DMS153 treated with DMSO at 0.1 percent for 48 hours (cell line): ENCODE measurements at regions not wholly inside any gene's neighbourhood (a gene's known extent, or its start where the extent isn't known, plus 50 kb on each side); places are given as distances from the start of the nearest gene placed in this dataset.
"Not testable (repeated sequence)": the region's sequence is repeated elsewhere in the genome, so short reads cannot be mapped to it uniquely, and the experiment has no call there.

Experiments used
- DNase-seq: peaks from one replicate; lab custom pipeline; 2025; ENCODE audit not compliant: unreplicated experiment; lab: John Stamatoyannopoulos, UW

DNA sequence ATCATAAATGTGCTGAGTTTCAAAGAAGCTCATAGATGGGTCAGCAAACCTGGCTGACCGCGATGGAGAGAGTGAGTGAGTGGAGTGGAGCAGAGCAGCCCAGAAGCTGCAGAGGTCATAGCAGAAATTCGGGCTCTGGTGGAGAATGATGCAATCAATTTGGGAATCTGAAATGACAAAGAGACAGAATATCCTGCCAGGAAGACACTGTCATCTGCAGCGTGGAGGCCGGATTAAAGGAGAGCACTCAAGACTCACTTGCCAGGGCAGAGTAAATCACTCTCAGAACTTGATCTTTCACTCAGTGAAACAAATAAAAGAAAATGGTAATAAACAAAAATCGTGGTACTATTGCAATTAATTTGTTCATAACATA is 109.6 kb upstream of the RREB1 start:
- no peak for DNase-seq

DNA sequence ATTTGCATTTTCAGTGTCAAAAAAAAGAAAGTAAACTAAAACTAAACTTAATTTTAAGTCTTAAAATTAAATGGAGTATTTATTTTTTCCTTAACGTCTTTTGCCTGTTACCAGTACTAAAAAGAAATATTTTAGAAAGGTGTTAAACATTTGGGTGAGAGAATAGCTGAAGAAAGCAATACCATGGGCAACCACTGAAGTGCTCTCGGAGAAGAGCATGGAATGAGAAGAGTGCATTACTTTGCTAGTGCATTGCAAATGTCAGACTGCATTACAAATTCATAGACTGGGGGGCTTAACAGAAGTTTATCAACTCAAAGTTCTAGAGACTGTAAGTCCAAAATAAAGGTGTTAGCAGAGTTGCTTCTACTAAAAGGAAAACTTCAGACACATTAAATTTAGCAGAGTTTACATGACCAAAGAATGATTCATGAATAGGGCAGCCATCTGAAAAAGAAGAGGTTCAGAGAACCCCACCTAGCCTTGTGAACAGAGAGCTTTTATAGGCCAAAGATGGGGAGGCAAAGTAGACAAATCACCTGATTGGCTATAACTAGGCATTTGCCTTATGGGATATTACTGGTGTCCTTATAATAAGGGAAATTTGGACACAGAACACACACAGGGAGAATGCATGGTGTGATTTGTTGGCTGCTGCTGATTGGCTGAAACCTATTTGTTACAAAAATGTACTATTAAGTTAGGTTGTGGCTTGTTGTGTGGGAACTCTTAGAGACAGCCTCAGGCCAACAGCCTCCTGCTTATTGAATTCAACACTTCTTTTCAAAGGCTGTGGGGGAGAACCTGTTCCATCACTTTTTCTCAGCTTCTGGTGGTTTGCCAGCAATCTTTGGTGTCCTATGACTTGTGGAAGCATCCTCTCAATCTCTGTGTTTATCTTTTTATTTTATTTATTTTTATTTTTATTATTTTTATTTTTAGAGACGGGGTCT is 106.7 kb upstream of the RREB1 start:
- DNase-seq: no peak

DNA sequence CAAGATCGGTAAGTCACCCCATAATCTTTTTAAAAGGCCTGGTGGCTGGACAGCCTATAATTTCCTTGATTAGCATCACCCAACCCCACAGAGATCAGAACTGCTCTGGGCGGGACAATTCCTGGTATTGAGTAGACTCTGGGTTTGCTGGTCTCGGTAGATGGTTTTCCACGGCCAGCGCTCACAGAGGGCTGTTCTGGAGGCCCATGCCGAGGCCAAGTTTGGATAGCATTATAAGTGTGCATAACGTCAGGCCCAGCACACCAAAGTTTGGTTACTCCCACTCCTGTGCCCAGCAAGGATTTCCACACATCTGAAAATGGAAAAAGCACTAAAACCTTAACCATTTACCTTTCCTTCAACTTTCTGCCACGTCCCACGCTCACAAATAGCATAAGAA is 104.7 kb upstream of the RREB1 start:
- no peak for DNase-seq

DNA sequence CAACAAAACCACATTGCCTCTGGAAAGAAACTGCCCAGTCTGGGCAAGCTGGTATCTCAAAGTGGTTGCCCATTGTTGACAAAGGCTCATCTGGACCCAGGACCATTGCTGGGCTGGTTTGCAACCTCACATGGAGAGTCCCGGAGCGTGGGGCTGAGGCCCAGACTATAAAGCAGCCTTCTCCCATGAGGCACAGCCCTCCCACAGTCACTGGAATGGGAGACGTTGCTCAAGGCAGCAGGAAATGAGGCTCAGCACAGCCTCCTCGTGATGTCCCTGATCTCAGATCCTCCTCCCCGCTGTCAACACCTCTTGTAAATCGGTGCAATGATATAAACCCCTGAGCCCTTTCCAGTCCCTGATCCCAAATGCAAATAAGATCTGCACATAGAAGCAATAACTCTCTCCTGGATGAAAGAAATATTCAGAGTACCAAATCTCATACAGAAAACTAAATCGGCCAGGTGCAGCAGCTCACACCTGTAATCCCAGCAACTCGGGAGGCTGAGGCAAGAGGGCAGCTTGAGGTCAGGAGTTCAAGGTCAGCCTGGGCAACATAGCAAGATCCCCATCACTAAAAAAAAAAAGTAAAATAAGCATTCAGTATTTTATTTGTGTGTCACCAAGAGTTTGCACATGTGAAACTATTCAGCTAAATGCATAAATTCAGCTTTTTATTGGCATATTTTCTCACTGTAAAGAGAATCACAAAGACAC is 103.0 kb upstream of the RREB1 start:
- no peak for DNase-seq

DNA sequence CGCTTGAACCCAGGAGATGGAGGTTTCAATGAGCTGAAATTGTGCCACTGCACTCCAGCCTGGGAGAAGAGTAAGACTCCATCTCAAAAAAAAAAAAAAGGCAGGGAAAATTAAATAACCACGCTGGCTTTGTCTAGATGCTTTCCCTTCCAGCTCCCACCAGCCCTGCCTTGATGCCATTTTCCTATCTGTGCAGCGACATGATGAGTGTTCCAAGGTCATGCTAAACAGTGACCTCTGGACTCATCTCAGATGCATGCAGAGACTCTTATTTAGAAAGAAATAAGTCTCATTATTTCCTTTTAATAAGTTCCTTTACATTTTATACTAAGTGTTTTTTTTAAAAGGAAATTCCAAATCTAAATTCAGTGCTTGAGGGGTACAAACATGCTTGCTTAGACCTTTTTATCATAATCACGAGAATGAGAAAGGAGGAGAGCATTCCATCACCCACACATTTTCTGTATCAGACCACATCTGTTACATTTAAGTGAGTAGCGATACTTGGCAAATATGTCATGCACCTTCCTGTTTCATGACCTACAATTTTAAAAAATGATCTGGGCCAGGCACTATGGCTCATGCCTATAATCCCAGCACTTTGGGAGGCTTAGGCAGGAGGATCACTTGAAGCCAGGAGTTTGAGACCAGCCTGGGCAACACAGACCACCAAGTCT is 101.1 kb upstream of the RREB1 start:
- DNase-seq: no peak

DNA sequence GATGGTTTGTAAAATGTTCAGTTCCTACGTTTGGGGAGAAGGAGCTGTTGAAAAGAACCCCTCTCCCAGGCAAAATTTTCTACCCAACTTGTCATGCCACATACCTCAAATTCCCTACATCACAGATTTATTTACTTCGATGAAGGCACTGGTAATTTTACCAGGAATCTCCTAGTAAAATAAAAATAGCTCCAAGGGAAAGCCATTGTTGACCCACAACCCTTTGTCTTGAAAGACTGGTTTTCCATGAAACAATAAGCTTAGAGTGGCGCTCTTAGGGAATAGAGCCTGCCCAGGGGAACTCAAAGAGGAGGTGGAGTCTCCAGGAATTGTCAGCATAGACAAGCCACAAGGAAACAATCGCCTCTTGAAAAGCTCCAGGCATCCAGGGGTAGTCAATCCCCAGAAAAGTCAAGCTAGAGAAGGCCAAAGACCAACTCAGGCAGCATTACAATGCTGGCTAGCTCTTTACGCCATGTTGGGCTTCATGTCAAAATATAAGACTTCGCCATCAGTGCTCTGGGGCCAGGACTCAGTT is 99.2 kb upstream of the RREB1 start:
- no peak for DNase-seq

DNA sequence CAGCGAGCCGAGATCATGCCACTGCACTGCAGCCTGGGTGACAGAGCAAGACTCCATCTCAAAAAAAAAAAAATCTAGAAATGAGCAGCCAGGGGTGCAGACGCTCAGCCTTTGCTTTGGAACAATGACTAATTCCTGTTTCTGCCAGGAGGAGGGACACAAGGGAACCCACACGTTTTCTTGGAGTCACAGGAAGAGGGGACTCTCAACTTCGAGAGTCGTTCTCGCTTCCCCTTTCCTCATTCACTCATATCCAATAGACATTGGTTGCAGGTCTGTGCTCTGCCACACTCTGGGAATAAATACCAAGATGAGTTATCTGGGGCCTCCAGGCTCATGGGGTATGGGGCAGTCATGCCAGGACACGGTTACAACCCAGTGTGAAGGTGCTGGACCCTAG is 91.5 kb upstream of the RREB1 start:
- DNase-seq: no peak

DNA sequence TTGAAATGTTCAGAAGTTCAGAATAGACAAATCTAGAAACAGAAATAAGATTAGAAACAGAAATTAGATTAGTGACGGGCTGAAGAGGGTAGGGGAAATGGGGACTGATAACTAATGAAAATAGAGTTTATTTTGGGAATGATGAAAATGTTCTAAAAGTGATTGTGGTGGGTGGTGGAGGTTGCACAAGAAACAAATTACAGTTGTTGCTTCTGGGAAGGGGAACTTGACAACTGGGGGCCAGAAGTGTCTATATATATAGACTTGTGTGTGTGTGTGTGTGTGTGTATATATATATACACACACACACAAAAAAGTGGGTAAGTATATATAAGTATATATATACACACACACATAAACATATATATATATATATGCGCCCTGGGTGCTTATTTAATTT is 86.5 kb upstream of the RREB1 start:
- DNase-seq: no peak

DNA sequence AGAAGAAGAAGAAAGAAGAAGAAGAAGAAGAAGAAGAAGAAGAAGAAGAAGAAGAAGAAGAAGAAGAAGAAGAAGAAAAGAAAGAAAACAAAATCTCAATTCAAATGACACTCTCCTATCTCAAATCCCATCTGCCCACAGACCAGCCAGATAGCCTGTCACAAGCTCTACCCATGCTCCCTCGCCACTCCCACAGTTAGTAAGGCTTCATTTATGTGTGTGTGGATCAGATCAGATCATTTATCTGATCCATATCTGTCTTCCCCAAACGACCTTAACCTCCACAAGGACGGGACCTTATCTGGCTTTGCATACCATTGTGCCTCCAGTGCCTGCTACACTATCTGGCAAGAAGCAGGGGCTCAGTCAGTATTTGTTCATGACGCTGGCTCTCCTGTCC is 81.9 kb upstream of the RREB1 start:
- DNase-seq: no peak

DNA sequence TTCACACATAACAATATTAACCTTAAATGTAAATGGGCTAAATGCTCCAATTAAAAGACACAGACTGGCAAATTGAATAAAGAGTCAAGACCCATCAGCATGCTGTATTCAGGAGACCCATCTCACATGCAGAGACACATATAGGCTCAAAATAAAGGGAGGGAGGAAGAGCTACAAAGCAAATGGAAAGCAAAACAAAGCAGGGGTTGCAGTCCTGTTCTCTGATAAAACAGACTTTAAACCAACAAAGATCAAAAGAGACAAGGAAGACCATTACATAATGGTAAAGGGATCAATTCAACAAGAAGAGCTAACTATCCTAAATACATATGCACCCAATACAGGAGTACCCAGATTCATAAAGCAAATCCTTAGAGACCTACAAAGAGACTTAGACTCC is 78.8 kb upstream of the RREB1 start:
- DNase-seq: not testable (repeated sequence)

DNA sequence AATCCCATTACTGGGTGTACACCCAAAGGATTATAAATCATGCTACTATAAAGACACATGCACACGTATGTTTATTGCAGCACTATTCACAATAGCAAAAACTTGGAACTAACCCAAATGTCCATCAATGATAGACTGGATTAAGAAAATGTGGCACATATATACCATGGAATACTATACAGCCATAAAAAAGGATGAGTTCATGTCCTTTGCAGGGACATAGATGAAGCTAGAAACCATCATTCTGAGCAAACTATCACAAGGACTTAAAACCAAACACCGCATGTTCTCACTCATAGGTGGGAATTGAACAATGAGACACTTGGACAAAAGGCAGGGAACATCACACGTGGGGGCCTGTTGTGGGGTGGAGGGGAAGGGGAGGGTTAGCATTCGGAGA is 76.8 kb upstream of the RREB1 start:
- not testable (repeated sequence) for DNase-seq

DNA sequence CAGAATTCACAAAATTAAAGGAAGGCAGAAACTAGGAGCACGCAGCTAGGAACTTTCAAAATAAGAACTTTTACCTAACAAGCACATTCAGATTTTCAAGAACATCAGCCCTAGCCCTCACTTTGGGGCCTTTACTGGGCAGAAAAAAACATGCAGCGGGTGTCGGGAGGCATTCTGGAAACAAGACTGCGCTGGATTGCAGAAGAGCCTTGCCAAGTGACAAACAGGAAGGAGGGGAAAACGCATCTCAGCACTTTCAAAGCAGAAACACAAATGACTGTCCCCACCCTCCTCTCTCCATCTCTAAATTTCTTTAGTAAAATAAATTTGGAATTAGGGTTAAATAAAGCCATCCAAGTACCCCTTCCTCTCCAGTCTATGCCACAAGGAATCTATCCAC is 74.6 kb upstream of the RREB1 start:
- DNase-seq: no peak

DNA sequence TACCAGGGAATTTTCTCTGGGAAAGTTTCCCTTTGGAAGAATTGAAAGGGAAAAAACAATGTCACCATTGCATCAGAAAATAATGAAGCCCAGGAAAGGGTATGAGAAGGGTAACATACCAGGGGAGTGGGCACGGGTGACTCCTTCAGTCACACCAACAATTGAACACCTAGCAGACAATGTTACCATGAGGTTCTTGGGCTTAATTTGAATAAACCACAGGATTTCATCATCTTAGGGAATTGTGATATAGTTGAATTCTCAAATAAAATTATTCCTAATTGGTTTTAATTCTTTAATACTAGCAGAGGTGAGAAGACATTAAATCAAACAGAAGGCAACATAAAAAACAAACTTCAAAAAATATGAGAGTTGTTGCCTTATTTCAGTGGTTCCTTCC is 73.7 kb upstream of the RREB1 start:
- no peak for DNase-seq

DNA sequence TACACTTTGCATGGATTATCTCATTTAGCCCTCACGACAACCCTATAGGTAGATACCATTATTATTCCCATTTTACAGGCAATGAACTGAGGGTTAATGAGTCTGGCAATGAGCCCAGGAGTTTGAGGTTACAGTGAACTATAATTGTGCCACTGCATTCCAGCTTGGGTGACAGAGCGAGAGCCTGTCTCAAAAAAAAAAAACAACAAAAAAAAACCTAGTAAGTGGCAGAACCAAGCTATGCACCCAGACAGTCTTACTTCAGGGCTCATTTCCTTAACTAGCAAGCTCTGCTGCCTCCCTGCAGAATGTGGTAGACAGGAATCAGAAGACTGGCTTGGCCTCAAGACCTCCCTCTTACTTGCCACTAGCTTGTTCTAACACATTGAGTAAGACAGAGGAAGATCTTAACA is 71.9 kb upstream of the RREB1 start:
- no peak for DNase-seq

DNA sequence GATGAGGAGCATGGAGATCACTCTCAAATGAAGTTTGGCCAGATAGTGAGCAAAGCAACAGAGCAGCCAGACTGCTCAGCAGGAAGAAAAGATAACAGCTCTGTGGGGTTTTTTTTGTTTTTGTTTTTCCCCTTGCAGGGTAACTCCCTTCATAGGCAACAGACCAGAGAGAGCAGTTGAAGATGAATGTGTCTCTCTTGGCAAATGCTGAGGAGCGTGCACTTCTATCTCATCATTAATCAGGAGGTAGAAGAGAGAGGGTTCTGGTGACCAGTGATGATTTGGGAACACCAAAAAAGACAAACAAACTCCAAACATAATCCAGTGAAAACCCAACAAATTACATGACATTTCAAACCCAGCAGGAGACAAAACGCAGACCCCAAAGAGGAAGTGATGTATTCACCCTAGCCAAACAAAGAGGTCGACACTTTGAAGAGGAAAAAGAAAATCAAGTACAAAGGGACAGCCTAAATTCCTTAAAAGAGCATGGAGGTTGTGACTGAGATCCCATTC is 66.2 kb upstream of the RREB1 start:
- DNase-seq: no peak

DNA sequence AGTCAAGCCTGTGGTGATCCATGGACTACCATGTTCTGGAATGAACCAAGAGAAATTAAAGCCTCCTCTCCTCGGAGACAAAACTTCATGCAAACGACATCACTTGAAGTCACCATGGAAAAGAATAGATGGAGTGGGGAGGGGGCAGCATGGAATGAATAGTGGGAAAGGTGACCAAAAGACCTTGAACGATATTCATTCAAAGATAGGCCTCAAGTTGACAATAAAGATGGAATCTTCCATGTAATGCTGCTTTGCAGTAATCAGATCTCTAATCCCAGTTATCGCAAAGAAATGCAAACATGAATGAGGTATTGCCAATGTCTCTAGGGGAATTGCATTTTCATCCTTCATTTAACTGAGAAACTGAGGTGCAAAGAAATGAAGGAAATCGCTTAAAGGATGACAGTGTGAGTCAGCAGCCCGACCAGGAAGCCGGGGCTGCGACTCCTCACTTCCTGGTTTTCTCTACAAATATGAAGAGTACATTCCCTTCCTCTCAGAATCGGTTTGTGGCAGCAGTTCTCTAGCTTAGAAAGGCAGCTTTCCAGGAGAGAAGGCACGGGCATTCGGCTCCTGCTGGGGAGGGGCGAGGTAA is 65.6 kb upstream of the RREB1 start:
- no peak for DNase-seq

DNA sequence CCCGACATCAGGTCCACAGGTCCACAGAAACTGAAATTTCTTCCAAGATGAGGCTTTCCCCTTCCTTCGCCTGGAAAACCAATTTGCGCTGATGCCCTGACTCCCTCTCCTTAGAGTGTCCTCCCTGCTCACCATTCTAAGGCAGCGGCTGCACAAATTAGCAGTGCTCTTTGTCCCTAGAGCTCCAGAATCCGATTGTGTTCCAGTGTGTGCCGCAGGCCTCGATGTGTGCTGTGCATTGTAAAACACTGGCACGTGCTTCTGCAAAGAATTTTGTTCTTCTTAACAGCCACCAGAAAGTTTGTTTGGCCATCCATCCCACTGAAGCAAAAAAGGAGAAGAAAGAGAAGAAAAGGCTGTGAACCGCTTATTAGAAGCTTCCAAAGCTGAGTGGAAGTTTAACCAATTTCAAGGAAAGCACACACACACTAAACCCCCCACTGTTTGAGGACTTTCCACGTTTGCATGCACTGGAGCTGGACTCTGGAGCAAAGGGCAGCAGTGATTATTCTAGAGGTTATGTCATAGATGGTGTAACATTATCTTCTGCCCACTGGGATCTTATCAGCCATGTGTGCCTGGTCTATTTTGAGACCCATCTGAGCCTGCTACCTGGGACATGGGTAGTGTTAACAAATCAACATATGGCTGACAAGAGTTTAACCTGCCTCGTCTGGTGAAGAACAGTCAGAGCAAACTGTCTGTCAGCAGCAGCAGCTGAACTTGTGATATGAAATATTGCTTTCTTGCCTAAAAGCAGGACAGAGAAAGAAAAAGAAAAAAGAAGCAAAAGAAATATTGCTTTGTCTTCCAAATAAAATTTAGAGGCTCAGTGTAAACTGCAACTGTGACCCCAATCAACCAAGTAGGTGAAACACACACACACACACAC is 64.9 kb upstream of the RREB1 start:
- no peak for DNase-seq

DNA sequence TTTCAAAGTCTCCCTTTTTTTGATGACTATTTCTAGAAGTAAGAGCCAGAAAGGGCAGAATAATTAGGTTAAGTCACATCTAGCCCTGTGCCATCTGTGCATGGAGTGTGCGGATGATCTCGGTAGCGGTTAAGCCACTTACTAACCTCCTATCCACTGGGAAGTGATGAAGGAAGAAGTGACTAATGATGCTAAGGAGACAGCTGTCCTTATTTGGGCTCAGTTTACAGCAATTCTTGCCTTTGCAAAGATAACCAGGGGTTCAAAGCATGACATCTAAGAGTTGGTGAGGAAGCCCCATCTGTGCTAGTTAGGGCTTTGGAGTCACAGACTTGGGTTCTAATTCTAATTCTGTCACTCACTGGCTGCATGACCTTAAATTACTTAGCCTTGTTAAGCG is 62.4 kb upstream of the RREB1 start:
- no peak for DNase-seq

DNA sequence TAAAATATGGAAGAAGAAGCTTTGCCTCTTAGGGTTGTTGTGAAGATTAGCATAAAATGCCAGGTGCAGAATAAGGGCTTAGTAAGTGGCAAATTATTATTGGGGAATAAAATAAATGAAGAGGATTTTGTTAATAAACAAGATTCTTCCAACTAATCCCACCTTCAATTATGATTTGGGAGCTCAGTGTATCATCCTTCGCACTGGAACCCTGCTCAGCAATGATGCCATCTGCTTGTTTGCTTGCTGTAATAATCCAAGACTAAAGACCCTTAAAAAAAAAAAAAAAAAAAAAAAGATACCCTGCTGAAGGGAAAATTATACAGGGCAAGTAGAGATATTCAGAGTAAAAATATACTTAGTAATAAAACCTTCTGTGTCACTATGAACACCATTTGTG is 62.0 kb upstream of the RREB1 start:
- no peak for DNase-seq

DNA sequence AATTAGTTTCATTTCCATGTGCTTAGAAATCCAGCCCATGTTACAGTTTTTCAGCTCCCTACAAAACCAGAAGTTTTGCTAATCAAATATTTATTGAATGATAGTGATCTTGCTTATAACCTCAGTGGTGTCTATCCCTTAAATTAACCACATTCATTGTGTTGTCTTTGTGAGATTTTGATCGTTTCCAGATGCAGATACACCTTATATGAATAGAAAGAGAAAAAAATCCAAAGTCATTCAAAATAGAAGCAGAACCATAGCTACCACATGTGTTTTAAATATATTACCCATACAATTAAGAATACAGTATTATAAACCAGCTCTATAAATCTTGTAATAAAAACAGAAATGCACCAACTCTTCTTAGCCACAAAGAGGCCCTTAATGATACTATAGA is 60.6 kb upstream of the RREB1 start:
- DNase-seq: no peak
